ENCODE measurements at regions not wholly inside any gene's neighbourhood (a gene's known extent, or its start where the extent isn't known, plus 50 kb on each side); places are given as distances from the start of the nearest gene placed in this dataset.

- TF ChIP-seq CTCF (IDR thresholded peaks at IDR 0.05) (no peak), POLR2A (IDR thresholded peaks at IDR 0.05) (no peak), EP300 (IDR thresholded peaks at IDR 0.05; ENCODE audit: low read depth) (no peak), POLR2AphosphoS5 (IDR thresholded peaks at IDR 0.05) (no peak)
Measured at GRCh38 chr18:78828131-78828530, 151.5 kb upstream of the SALL3 start.
